HepG2 (cell line): ENCODE measurements at regions not wholly inside any gene's neighbourhood (a gene's known extent, or its start where the extent isn't known, plus 50 kb on each side); places are given as distances from the start of the nearest gene placed in this dataset.

Experiments
- FOXA3 ChIP-seq: IDR thresholded peaks from 2 replicates; pipeline ENCODE4 v1.6.1; 2016; ENCODE audit warnings: missing genetic modification reagents, missing compliant biosample characterization
- HOXA5 ChIP-seq: sonication (generic); formaldehyde crosslinking; IDR thresholded peaks from 2 replicates; pipeline ENCODE4 v1.4.0; 2020; ENCODE audit warnings: missing genetic modification reagents
- KDM4B ChIP-seq: sonication (generic); formaldehyde crosslinking; IDR thresholded peaks from 2 replicates; pipeline ENCODE4 v1.4.0; 2020; ENCODE audit warnings: missing genetic modification reagents
- MIXL1 ChIP-seq: IDR thresholded peaks from 2 replicates; pipeline ENCODE4 v1.6.1; 2016
- NFYB ChIP-seq: sonication (generic); formaldehyde crosslinking; IDR thresholded peaks from 2 replicates; pipeline ENCODE4 v1.4.0; 2020; ENCODE audit warnings: missing genetic modification reagents
- SMAD3 ChIP-seq: sonication (generic); formaldehyde crosslinking; IDR thresholded peaks from 2 replicates; pipeline ENCODE4 v1.4.0; 2020; ENCODE audit warnings: missing genetic modification reagents
- SP5 ChIP-seq: IDR thresholded peaks from 2 replicates; pipeline ENCODE4 v1.6.1; 2016; ENCODE audit warnings: low read depth, borderline replicate concordance
- ZFP1 ChIP-seq: IDR thresholded peaks from 2 replicates; pipeline ENCODE4 v1.6.1; 2016
- ZFY ChIP-seq: sonication (generic); formaldehyde crosslinking; IDR thresholded peaks from 2 replicates; pipeline ENCODE4 v1.4.0; 2020; ENCODE audit warnings: missing genetic modification reagents
- ZNF12 ChIP-seq: sonication (generic); formaldehyde crosslinking; IDR thresholded peaks from 2 replicates; pipeline ENCODE4 v1.5.0; 2020; ENCODE audit warnings: missing genetic modification reagents
- ZNF124 ChIP-seq: sonication (generic); formaldehyde crosslinking; IDR thresholded peaks from 2 replicates; pipeline ENCODE4 v1.4.0; 2020; ENCODE audit warnings: missing genetic modification reagents
- ZNF7 ChIP-seq: IDR thresholded peaks from 2 replicates; pipeline ENCODE4 v1.6.1; 2016; ENCODE audit warnings: missing biosample characterization, missing genetic modification reagents
- TF ChIP-seq, protein P1 (sequence below): sonication (generic); formaldehyde crosslinking; IDR thresholded peaks from 2 replicates; pipeline ENCODE4 v1.5.0; 2020; ENCODE audit warnings: missing genetic modification reagents
- TF ChIP-seq, protein P2 (sequence below): sonication (generic); formaldehyde crosslinking; IDR thresholded peaks from 2 replicates; pipeline ENCODE4 v1.4.0; 2020; ENCODE audit warnings: missing genetic modification reagents
- TF ChIP-seq, protein P3 (sequence below): sonication (generic); formaldehyde crosslinking; IDR thresholded peaks from 2 replicates; pipeline ENCODE4 v1.4.0; 2020; ENCODE audit warnings: missing genetic modification reagents
- TF ChIP-seq, protein P4 (sequence below): sonication (generic); formaldehyde crosslinking; IDR thresholded peaks from 2 replicates; pipeline ENCODE4 v1.4.0; 2020; ENCODE audit warnings: missing genetic modification reagents
- TF ChIP-seq, protein P5 (sequence below): IDR thresholded peaks from 2 replicates; pipeline ENCODE4 v1.6.1; 2018; ENCODE audit warnings: missing genetic modification reagents
- TF ChIP-seq, protein P6 (sequence below): sonication (generic); formaldehyde crosslinking; IDR thresholded peaks from 2 replicates; pipeline ENCODE4 v1.5.0; 2020; ENCODE audit warnings: missing genetic modification reagents
- TF ChIP-seq, protein P7 (sequence below): IDR thresholded peaks from 2 replicates; pipeline ENCODE4 v1.6.1; 2016; ENCODE audit warnings: missing genetic modification reagents, missing compliant biosample characterization

DNA sequence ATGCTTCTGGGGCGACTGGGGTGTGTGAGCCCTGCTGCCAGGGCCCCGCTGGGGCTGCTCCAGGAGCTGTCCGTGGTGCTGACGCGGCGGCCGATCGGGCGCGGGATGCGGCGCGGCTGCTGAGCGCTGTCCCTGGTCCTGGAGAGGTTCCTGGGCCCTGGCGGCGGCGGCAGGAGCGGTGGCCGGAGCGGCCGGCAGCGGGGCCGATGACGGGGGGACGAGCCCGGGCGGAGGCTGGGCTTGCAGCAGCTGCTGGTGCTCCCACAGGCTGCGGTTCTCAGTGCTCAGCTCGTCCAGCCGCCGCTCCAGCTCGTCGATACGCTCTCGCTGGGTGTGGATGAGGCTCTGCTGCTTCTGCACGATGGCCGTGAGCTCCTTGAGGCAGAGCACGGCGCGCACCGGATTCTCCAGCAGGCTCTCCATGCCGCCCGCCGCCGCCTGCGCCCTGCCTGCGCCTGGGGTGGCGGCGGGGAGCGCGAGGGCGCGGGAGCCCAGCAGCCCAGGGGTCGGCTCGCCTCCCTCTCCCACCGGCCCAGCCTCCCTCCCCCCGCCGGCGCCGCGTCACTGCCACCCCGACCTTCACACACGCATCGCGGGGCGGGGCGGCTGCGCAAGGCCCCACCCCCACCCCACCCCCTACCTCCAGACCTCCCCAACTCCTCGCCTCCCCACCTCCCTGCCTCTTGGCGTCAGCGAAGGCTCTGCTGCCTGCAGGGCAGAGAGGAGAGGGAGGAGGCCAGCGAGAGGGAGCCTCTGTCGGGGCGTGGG, 72.2 kb downstream of the PCMTD2 start (continued):
- peak; percentile 55; the same call in 1 of the 2 replicates for TF ChIP-seq MIXL1
- TF ChIP-seq, protein P1, sequence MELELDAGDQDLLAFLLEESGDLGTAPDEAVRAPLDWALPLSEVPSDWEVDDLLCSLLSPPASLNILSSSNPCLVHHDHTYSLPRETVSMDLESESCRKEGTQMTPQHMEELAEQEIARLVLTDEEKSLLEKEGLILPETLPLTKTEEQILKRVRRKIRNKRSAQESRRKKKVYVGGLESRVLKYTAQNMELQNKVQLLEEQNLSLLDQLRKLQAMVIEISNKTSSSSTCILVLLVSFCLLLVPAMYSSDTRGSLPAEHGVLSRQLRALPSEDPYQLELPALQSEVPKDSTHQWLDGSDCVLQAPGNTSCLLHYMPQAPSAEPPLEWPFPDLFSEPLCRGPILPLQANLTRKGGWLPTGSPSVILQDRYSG (CRISPR knock-in tag) = peak; percentile 92; the same call in 1 of the 2 replicates
- TF ChIP-seq, protein P2, sequence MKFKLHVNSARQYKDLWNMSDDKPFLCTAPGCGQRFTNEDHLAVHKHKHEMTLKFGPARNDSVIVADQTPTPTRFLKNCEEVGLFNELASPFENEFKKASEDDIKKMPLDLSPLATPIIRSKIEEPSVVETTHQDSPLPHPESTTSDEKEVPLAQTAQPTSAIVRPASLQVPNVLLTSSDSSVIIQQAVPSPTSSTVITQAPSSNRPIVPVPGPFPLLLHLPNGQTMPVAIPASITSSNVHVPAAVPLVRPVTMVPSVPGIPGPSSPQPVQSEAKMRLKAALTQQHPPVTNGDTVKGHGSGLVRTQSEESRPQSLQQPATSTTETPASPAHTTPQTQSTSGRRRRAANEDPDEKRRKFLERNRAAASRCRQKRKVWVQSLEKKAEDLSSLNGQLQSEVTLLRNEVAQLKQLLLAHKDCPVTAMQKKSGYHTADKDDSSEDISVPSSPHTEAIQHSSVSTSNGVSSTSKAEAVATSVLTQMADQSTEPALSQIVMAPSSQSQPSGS = peak; percentile 60; the same call in 1 of the 2 replicates
- peak; percentile 97 for TF ChIP-seq HOXA5 (CRISPR knock-in tag)
- TF ChIP-seq, protein P3, sequence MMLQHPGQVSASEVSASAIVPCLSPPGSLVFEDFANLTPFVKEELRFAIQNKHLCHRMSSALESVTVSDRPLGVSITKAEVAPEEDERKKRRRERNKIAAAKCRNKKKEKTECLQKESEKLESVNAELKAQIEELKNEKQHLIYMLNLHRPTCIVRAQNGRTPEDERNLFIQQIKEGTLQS = peak; percentile 71
- TF ChIP-seq, protein P4, sequence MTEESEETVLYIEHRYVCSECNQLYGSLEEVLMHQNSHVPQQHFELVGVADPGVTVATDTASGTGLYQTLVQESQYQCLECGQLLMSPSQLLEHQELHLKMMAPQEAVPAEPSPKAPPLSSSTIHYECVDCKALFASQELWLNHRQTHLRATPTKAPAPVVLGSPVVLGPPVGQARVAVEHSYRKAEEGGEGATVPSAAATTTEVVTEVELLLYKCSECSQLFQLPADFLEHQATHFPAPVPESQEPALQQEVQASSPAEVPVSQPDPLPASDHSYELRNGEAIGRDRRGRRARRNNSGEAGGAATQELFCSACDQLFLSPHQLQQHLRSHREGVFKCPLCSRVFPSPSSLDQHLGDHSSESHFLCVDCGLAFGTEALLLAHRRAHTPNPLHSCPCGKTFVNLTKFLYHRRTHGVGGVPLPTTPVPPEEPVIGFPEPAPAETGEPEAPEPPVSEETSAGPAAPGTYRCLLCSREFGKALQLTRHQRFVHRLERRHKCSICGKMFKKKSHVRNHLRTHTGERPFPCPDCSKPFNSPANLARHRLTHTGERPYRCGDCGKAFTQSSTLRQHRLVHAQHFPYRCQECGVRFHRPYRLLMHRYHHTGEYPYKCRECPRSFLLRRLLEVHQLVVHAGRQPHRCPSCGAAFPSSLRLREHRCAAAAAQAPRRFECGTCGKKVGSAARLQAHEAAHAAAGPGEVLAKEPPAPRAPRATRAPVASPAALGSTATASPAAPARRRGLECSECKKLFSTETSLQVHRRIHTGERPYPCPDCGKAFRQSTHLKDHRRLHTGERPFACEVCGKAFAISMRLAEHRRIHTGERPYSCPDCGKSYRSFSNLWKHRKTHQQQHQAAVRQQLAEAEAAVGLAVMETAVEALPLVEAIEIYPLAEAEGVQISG (CRISPR knock-in tag) = peak; percentile 79
- TF ChIP-seq SMAD3 = 0 out of 2 replicates have a peak, but pooled peaks have one; percentile 45
- 0 out of 2 replicates have a peak, but pooled peaks have one; percentile 12 for TF ChIP-seq SP5 (CRISPR knock-in tag)
- TF ChIP-seq ZFY (CRISPR knock-in tag) = 0 out of 2 replicates have a peak, but pooled peaks have one; percentile 43
- TF ChIP-seq, protein P5, sequence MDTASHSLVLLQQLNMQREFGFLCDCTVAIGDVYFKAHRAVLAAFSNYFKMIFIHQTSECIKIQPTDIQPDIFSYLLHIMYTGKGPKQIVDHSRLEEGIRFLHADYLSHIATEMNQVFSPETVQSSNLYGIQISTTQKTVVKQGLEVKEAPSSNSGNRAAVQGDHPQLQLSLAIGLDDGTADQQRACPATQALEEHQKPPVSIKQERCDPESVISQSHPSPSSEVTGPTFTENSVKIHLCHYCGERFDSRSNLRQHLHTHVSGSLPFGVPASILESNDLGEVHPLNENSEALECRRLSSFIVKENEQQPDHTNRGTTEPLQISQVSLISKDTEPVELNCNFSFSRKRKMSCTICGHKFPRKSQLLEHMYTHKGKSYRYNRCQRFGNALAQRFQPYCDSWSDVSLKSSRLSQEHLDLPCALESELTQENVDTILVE (CRISPR knock-in tag) = peak; percentile 70; the same call in 1 of the 2 replicates
- peak; percentile 51; the same call in 1 of the 2 replicates for TF ChIP-seq ZFP1 (CRISPR knock-in tag)
- 0 out of 2 replicates have a peak, but pooled peaks have one; percentile 48 for TF ChIP-seq KDM4B
- TF ChIP-seq NFYB = 0 out of 2 replicates have a peak, but pooled peaks have one; percentile 15
- TF ChIP-seq FOXA3 (CRISPR knock-in tag) = peak; percentile 48
- TF ChIP-seq ZNF7 (CRISPR knock-in tag) = peak; percentile 33; the same call in 1 of the 2 replicates
- TF ChIP-seq, protein P6, sequence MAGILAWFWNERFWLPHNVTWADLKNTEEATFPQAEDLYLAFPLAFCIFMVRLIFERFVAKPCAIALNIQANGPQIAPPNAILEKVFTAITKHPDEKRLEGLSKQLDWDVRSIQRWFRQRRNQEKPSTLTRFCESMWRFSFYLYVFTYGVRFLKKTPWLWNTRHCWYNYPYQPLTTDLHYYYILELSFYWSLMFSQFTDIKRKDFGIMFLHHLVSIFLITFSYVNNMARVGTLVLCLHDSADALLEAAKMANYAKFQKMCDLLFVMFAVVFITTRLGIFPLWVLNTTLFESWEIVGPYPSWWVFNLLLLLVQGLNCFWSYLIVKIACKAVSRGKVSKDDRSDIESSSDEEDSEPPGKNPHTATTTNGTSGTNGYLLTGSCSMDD (CRISPR knock-in tag) = peak; percentile 51; the same call in 1 of the 2 replicates
- peak; percentile 74; the same call in 1 of the 2 replicates for TF ChIP-seq ZNF124
- TF ChIP-seq, protein P7, sequence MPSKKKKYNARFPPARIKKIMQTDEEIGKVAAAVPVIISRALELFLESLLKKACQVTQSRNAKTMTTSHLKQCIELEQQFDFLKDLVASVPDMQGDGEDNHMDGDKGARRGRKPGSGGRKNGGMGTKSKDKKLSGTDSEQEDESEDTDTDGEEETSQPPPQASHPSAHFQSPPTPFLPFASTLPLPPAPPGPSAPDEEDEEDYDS (CRISPR knock-in tag) = 0 out of 2 replicates have a peak, but pooled peaks have one; percentile 27
- peak; percentile 36; the same call in 1 of the 2 replicates for TF ChIP-seq ZNF12 (CRISPR knock-in tag)
